IgD-negative memory B cell (primary cell): ENCODE measurements at regions not wholly inside any gene's neighbourhood (a gene's known extent, or its start where the extent isn't known, plus 50 kb on each side); places are given as distances from the start of the nearest gene placed in this dataset.

Source experiments
- H3K27ac Mint-ChIP-seq, 3 donors: one replicate each; pipeline ENCODE4 v1.8.0; 2020 to 2022; ENCODE audit warnings: mild to moderate bottlenecking in 3 of 3, mixed read lengths in 3 of 3, moderate library complexity in 1 of 3
- H3K27me3 Mint-ChIP-seq: one replicate; pipeline ENCODE4 v1.8.0; 2021; ENCODE audit warnings: mixed read lengths
- H3K36me3 Mint-ChIP-seq: one replicate; pipeline ENCODE4 v1.8.0; 2020; ENCODE audit warnings: mild to moderate bottlenecking, mixed read lengths
- H3K4me1 Mint-ChIP-seq, 3 donors: one replicate each; pipeline ENCODE4 v1.8.0; 2020 to 2022; ENCODE audit warnings: mixed read lengths in 3 of 3, mild to moderate bottlenecking in 1 of 3
- H3K4me3 Mint-ChIP-seq, 4 donors: one replicate each; pipeline ENCODE4 v1.8.0; 2020 to 2022; ENCODE audit warnings: mild to moderate bottlenecking in 4 of 4, mixed read lengths in 4 of 4, moderate library complexity in 3 of 4
- H3K9me3 Mint-ChIP-seq, 3 donors: one replicate each; pipeline ENCODE4 v1.8.0; 2020 to 2021; ENCODE audit warnings: mixed read lengths in 3 of 3, mild to moderate bottlenecking in 1 of 3

GRCh38 chr6:40928763-40929162, 110.3 kb downstream of the UNC5CL start:
- H3K27me3 Mint-ChIP-seq: no peaks in the 10 kb centered on the region
- no peak overlapping the region for H3K4me3 Mint-ChIP-seq
- no peaks in the 10 kb centered on the region for H3K36me3 Mint-ChIP-seq
- H3K9me3 Mint-ChIP-seq: no peaks in the 10 kb centered on the region
- H3K4me1 Mint-ChIP-seq: no peaks in the 10 kb centered on the region
- no peak overlapping the region for H3K27ac Mint-ChIP-seq

- H3K27ac Mint-ChIP-seq: no peak overlapping the region
- H3K4me1 Mint-ChIP-seq: no peaks in the 10 kb centered on the region
- no peaks in the 10 kb centered on the region for H3K27me3 Mint-ChIP-seq
- H3K4me3 Mint-ChIP-seq: no peak overlapping the region
- H3K9me3 Mint-ChIP-seq: no peaks in the 10 kb centered on the region
- no peaks in the 10 kb centered on the region for H3K36me3 Mint-ChIP-seq
Measured at GRCh38 chr6:40928307-40928706, 110.7 kb downstream of the UNC5CL start.

- H3K4me3 Mint-ChIP-seq: no peak overlapping the region
- H3K27me3 Mint-ChIP-seq: peaks cover 2% of the 10 kb centered on the region
- no peaks in the 10 kb centered on the region for H3K4me1 Mint-ChIP-seq
Measured at GRCh38 chr6:40925341-40925740, 113.7 kb downstream of the UNC5CL start.

GRCh38 chr6:40924839-40925238, 114.2 kb downstream of the UNC5CL start:
- Mint-ChIP-seq H3K27ac (no peak overlapping the region), H3K36me3 (no peaks in the 10 kb centered on the region), H3K4me1 (no peaks in the 10 kb centered on the region), H3K9me3 (peaks cover 0 to 2% (median 0%) of the 10 kb centered on the region in 3 donors), H3K27me3 (peaks cover 2% of the 10 kb centered on the region), H3K4me3 (no peak overlapping the region)

More at GRCh38 chr6:40925341-40925740, 113.7 kb downstream of the UNC5CL start:
- Mint-ChIP-seq H3K27ac (no peak overlapping the region), H3K36me3 (no peaks in the 10 kb centered on the region), H3K9me3 (peaks cover 0 to 2% (median 0%) of the 10 kb centered on the region in 3 donors)

- H3K27me3 Mint-ChIP-seq: peaks cover 6% of the 10 kb centered on the region
- H3K36me3 Mint-ChIP-seq: no peaks in the 10 kb centered on the region
- H3K4me3 Mint-ChIP-seq: no peak overlapping the region
- H3K4me1 Mint-ChIP-seq: no peaks in the 10 kb centered on the region
- H3K9me3 Mint-ChIP-seq: peaks cover 0 to 2% (median 0%) of the 10 kb centered on the region in 3 donors
- no peak overlapping the region for H3K27ac Mint-ChIP-seq
Measured at GRCh38 chr6:40923880-40924279, 115.1 kb downstream of the UNC5CL start.

GRCh38 chr6:40923326-40923725, 115.7 kb downstream of the UNC5CL start:
- Mint-ChIP-seq H3K4me1 (no peaks in the 10 kb centered on the region), H3K4me3 (no peak overlapping the region), H3K27me3 (peaks cover 6% of the 10 kb centered on the region), H3K27ac (no peak overlapping the region), H3K9me3 (peaks cover 0 to 2% (median 0%) of the 10 kb centered on the region in 3 donors), H3K36me3 (no peaks in the 10 kb centered on the region)

GRCh38 chr6:40922281-40922680, 116.7 kb downstream of the UNC5CL start:
- H3K4me3 Mint-ChIP-seq: no peak overlapping the region
- no peak overlapping the region for H3K27ac Mint-ChIP-seq
- H3K36me3 Mint-ChIP-seq: no peaks in the 10 kb centered on the region
- H3K9me3 Mint-ChIP-seq: peaks cover 0 to 2% (median 0%) of the 10 kb centered on the region in 3 donors
- peaks cover 0 to 7% (median 3%) of the 10 kb centered on the region in 3 donors for H3K4me1 Mint-ChIP-seq
- peaks cover 6% of the 10 kb centered on the region for H3K27me3 Mint-ChIP-seq

GRCh38 chr6:40918040-40918651, 120.9 kb downstream of the UNC5CL start:
- Mint-ChIP-seq H3K9me3 (peaks cover 0 to 2% (median 0%) of the 10 kb centered on the region in 3 donors), H3K27ac (no peak overlapping the region), H3K4me3 (no peak overlapping the region), H3K27me3 (peaks cover 10% of the 10 kb centered on the region), H3K36me3 (no peaks in the 10 kb centered on the region), H3K4me1 (peaks cover 0 to 7% (median 3%) of the 10 kb centered on the region in 3 donors)

GRCh38 chr6:40917603-40918002, 121.4 kb downstream of the UNC5CL start:
- Mint-ChIP-seq H3K27me3 (peaks cover 10% of the 10 kb centered on the region), H3K36me3 (no peaks in the 10 kb centered on the region)

GRCh38 chr6:40916845-40917244, 122.2 kb downstream of the UNC5CL start:
- no peaks in the 10 kb centered on the region for H3K9me3 Mint-ChIP-seq
- H3K4me3 Mint-ChIP-seq: no peak overlapping the region
- peaks cover 0 to 7% (median 3%) of the 10 kb centered on the region in 3 donors for H3K4me1 Mint-ChIP-seq
- no peaks in the 10 kb centered on the region for H3K36me3 Mint-ChIP-seq
- H3K27me3 Mint-ChIP-seq: peaks cover 10% of the 10 kb centered on the region
- no peak overlapping the region for H3K27ac Mint-ChIP-seq

More at GRCh38 chr6:40917603-40918002, 121.4 kb downstream of the UNC5CL start:
- Mint-ChIP-seq H3K9me3 (peaks cover 0 to under 1% (median 0%) of the 10 kb centered on the region in 3 donors), H3K4me1 (peaks cover 0 to 7% (median 3%) of the 10 kb centered on the region in 3 donors), H3K4me3 (no peak overlapping the region), H3K27ac (no peak overlapping the region)

GRCh38 chr6:40915165-40915564, 123.9 kb downstream of the UNC5CL start:
- Mint-ChIP-seq H3K27me3 (peaks cover 8% of the 10 kb centered on the region), H3K9me3 (no peaks in the 10 kb centered on the region)

GRCh38 chr6:40914005-40914404, 125.0 kb downstream of the UNC5CL start:
- Mint-ChIP-seq H3K36me3 (no peaks in the 10 kb centered on the region), H3K27ac (no peak overlapping the region), H3K4me3 (no peak overlapping the region), H3K4me1 (peaks cover 0 to 7% (median 3%) of the 10 kb centered on the region in 3 donors), H3K27me3 (peaks cover 6% of the 10 kb centered on the region), H3K9me3 (no peaks in the 10 kb centered on the region)

More at GRCh38 chr6:40915165-40915564, 123.9 kb downstream of the UNC5CL start:
- H3K36me3 Mint-ChIP-seq: no peaks in the 10 kb centered on the region
- H3K4me1 Mint-ChIP-seq: peaks cover 0 to 7% (median 3%) of the 10 kb centered on the region in 3 donors
- no peak overlapping the region for H3K4me3 Mint-ChIP-seq
- no peak overlapping the region for H3K27ac Mint-ChIP-seq

- Mint-ChIP-seq H3K9me3 (peaks cover 0 to 2% (median 2%) of the 10 kb centered on the region in 3 donors), H3K4me3 (no peak overlapping the region), H3K27me3 (peaks cover 8% of the 10 kb centered on the region), H3K36me3 (no peaks in the 10 kb centered on the region), H3K4me1 (peaks cover 0 to under 1% (median under 1%) of the 10 kb centered on the region in 3 donors), H3K27ac (no peak overlapping the region)
Measured at GRCh38 chr6:40912158-40912946, 126.7 kb downstream of the UNC5CL start.

GRCh38 chr6:40910260-40910893, 128.6 kb downstream of the UNC5CL start:
- Mint-ChIP-seq H3K4me3 (no peak overlapping the region), H3K9me3 (peaks cover 0 to 2% (median 2%) of the 10 kb centered on the region in 3 donors)

GRCh38 chr6:40909811-40910210, 129.2 kb downstream of the UNC5CL start:
- Mint-ChIP-seq H3K36me3 (no peaks in the 10 kb centered on the region), H3K27me3 (peaks cover 10% of the 10 kb centered on the region), H3K9me3 (peaks cover 0 to 2% (median 2%) of the 10 kb centered on the region in 3 donors)

More at GRCh38 chr6:40910260-40910893, 128.6 kb downstream of the UNC5CL start:
- Mint-ChIP-seq H3K27me3 (peaks cover 10% of the 10 kb centered on the region), H3K27ac (no peak overlapping the region), H3K36me3 (no peaks in the 10 kb centered on the region), H3K4me1 (no peaks in the 10 kb centered on the region)

More at GRCh38 chr6:40909811-40910210, 129.2 kb downstream of the UNC5CL start:
- H3K4me3 Mint-ChIP-seq: no peak overlapping the region
- H3K27ac Mint-ChIP-seq: no peak overlapping the region
- no peaks in the 10 kb centered on the region for H3K4me1 Mint-ChIP-seq
